LNCAP (cell line): ENCODE measurements at regions not wholly inside any gene's neighbourhood (a gene's known extent, or its start where the extent isn't known, plus 50 kb on each side); places are given as distances from the start of the nearest gene placed in this dataset.

Source experiments
- CTCF ChIP-seq: fragments of 450-650 bp; IDR thresholded peaks from 2 replicates; pipeline ENCODE4 v1.5.1; 2017; ENCODE audit warnings: mild to moderate bottlenecking

- no peak for TF ChIP-seq CTCF
Measured at GRCh38 chr2:19098467-19099160, 259.8 kb downstream of the OSR1 start.

GRCh38 chr2:19086231-19086651, 272.2 kb downstream of the OSR1 start:
- no peak for TF ChIP-seq CTCF

GRCh38 chr2:19078709-19079108, 279.7 kb downstream of the OSR1 start:
- no peak for TF ChIP-seq CTCF

- no peak for TF ChIP-seq CTCF
Measured at GRCh38 chr2:19073522-19073921, 284.9 kb downstream of the OSR1 start.

GRCh38 chr2:19072161-19072560, 286.3 kb downstream of the OSR1 start:
- no peak for TF ChIP-seq CTCF

GRCh38 chr2:19070886-19071285, 287.5 kb downstream of the OSR1 start:
- no peak for TF ChIP-seq CTCF

GRCh38 chr2:19068206-19068605, 290.2 kb downstream of the OSR1 start:
- TF ChIP-seq CTCF, result no peak

- no peak for TF ChIP-seq CTCF
Measured at GRCh38 chr2:19062370-19062769, 296.1 kb downstream of the OSR1 start.
